HK-2 (cell line): ENCODE measurements at regions not wholly inside any gene's neighbourhood (a gene's known extent, or its start where the extent isn't known, plus 50 kb on each side); places are given as distances from the start of the nearest gene placed in this dataset.

ENCODE experiments used
- DNase-seq: peaks from one replicate; pipeline ENCODE4 v3.0.0-alpha.2; 2018; ENCODE audit not compliant: unreplicated experiment

DNA sequence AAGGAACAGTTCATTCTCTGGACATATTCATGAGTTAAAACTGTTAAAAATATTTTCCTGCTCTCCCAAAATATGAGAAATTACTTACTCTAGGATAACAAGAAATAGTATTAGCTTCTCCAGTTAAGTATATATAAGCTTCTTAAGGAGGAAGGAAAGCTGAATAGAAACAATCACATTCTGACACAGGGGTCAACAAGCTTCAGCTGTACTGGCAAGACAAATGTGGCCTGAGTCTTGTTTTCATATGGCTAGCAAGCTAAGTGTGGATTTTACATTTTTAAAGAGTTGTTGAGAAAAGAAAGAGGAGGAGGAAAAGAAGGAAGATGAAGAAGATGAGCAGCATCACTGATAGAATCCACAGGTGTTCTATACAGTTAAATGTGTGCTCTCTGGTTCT is 313.8 kb downstream of the ZPLD1 start:
- DNase-seq: no peak

DNA sequence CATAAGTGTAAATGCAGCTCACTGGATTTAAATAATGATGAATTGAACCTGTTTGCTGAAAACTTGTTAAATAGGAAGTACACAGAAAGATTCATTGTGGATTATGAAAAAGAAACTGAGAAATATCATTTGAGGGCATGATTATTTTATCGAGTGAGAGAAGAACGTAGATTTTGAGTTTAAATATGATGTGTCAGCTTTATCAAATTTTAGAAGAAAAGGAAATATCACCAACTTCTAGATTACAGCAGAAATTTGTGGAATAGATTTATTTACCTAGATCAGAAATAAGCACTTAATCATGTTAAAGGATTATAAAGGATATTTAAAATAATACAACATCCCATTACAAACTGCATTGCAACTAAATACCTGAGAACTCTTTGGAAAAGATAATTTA is 315.5 kb downstream of the ZPLD1 start:
- no peak for DNase-seq

DNA sequence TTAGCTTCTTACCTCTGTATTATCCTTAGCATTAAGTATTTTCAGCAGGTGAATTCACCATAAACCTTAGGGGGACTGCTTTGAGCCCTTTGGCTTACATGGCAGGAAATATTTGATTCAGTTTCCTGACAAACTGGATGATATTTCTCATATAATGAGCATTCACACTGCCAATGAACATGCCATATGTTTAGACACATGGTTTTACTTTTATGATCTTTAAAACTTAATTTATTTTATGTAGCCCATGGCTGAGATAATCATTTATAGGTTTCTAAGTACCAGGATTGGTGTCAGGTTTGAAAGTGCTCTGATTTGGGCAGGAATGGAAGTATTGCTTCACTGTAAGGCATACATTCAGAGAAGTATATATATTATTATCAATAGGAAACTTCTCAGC is 319.1 kb downstream of the ZPLD1 start:
- DNase-seq: no peak

DNA sequence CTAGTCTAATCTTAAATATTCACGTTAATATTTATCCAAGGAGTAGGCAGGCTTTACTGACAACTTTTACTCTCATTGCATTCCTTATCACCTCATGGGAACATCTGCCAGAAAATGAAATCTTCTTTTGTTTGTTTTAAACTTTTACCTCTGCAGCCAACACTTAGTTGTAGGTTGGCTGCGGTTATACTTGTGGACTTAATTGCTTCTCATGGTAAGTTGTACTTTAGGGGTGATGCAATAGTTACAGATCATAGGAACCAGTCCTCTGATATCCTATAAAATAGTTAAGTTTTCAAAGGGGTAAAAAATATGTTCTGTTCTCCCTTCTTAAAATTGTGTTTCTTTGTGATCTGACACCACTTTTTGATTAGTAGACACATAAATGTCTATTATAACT is 321.9 kb downstream of the ZPLD1 start:
- no peak for DNase-seq

DNA sequence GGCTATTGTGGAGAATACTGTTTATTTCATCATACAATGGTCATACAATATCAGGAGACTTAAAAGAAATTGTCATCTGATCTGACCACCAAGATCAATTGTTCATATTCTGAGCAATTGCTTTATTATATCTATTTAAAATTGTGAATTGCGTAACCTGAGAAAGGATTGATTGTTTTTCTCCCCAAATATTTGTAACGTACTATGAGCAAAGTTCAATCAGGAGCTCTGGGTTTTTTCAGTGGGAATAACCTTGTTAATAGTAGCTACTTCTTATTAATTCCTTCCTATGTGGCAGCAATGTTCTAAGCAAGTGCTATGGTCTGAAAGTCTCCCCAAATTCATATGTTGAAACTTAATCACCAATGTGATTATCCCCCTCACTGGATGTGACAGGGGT is 323.1 kb downstream of the ZPLD1 start:
- no peak for DNase-seq

DNA sequence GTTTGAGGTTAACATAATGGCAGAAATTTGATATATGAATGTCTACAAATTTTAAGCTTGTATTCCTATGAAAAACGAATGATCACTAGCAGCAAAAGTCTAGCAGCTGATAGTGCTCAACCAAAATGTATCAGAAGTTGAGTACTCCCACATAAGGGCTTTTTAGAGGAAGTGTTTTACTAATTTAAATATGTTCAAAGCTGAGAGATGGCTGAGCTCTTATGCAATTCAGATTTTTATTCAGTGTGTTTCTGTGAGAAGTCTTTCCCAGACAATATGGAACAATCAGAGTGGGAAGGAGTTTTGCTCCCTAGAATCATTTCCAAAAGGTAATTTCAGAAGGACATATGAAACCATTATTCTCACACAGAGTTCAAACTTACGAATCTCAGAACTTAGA is 327.0 kb downstream of the ZPLD1 start:
- no peak for DNase-seq

DNA sequence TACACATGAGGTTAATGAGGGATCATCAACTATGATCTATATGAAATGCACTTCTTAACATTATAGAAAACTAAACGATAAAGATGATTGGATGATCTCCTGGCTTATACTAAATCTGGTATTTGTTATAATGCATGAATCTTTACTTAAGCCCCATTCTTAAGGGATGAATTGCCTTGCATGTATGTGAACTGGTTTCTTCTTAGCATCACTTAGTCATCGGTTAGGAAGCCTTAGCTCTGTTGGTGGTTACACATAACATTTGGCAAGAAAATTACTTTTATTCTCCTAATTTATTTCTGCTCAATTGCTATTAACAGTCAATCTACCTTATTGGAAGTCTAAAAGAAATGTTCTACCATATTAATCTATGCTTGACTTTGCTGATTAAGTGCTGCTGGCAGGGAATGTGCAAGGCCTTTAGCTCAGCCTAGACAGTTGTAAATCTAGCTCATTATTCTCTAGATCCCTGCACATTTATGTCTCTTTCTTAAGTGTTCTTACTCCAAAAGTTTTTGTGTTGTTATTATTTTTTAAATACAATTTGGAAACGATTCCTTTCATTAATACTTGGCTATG is 356.0 kb downstream of the ZPLD1 start:
- no peak for DNase-seq

DNA sequence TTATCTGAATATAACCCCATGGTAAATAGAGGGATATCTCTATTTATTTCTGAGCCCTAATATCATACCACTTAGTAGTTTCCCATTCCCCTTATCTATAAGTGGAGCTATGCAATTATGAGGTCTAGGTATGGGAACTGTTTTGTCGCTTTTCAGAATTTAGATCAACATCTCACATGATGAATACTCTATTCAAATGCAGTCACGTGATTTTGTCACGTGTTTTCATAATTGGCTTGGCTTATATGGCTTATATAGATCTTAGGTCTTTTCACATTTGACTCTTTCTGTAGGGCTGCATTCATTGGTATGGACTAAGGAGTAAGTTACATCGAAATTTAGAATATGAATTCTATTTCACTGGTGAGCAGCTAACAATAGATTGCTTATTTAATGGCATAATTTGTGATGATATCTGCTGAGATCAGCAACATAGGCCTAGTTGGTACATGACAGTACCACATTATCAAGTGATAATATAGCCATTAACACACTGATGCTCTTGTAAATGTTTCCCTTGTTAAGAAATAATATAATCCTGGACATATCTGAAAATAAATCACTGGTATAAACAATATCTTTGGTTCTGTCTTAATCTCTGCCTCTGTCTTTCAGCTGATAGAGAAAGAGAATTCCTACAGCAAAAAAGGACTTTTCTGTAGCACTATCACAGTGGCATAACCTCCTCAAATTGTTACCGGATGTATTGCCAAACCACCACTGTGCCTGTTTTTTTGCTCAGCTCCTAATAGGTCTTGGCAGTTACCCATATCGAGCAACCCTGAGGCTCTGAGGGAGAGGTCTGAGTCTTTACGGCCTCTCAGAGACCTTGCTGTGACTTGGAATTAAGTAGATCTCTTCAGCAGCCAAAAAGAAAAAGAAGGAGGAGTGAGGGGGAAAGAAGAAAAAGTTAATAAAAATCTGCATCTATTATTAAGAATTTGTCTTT is 357.1 kb downstream of the ZPLD1 start:
- DNase-seq: no peak

DNA sequence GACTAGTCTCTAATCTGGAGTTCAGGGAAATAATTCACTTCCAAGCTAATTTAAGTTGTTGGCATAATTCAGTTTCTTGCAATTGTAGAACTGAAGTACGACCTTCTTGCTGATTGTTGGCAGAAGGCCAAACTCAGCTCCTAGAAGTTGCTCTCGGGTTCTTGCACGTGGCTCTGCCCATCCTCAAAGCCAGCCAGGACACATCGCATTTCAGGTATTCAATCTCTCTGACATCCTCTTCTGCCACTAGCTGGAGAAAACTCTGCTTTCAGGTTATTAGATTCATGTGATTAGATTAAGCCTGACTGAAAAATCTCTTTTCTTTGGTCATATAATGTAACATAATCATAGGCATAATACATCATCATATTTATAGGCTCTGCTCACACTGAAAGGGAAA is 362.0 kb downstream of the ZPLD1 start:
- no peak for DNase-seq

DNA sequence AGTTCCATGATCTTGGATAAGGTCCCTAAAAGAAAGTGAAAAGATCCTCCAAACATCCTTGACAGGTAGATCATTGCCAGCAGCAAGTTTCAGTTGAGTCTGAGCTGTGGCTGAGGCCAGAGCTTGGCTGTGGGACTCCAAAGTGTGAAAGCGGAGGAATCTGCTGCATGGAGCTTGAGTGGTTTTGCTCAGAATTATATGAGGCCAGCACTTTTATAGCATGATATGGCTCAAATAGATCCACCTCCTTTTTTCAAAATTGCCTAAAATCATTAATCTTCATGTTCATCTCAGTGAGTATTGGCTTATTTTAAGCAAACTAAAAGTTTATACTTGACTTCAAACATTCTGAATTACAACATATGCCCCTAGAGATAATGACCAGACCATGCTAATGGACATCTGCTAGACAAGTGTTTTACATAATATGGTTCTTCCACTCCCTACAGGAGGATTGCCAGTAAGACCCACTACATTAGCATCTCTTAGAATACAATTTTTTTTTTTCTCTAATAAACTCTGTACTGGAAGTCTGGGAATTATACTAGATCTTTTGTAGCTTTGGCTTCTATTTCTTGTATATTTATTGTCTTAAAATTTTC is 368.1 kb downstream of the ZPLD1 start:
- DNase-seq: no peak

DNA sequence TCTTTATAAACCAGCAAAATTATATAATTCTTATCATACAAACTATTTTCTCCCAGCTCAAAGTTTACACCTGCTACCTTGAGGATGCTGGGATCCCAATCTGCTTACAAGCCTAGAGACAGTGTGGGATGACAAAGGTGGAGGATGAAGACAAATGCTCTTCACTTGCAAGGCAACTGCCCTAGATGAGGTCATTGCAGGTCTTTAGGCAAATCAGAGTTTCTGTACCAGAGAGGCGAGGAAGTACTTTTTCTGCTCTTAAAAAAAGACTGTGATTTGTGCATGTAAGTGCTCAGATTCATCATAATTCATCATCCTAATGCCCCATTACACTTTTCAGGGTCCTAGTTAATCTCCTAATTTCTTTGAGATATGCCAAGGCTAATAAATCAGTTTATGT is 376.1 kb downstream of the ZPLD1 start:
- DNase-seq: no peak

DNA sequence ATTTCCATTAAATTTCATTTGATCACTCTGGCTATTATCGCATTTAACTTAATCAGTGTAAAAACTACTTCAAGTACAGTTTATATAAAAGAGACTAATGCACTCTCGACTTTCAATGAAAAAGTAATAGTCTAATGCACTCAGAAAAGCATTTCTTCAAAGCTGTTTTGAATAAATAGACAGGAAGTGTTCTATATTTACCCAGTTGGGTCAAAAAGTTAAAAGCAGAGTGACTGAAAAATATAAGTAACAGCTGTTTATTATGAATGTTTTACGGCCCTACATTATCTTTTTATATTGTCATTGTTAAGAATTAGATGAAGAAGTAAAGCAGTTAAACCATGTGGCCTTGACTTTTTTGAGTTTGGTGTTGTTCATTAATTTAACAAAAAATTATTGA is 391.8 kb downstream of the ZPLD1 start:
- DNase-seq: no peak

DNA sequence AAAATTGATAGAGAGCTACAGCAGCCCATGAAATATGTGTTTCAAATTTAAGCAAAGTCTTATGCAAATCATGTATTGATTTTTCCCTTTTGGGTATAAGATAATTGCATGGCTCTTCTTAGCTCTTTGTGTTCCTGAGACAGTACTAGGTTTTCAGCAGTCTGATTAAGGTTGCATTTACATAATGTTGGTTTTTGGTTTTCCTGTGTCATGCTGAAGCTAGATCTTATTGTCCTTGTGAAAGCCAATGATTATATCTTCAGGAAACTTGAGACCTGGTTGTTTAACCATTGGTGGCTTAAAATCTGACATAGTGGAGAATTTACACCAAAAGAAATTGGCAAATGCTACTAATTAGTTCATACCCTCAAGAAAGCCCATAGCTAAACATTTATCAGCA is 392.6 kb downstream of the ZPLD1 start:
- DNase-seq: no peak

DNA sequence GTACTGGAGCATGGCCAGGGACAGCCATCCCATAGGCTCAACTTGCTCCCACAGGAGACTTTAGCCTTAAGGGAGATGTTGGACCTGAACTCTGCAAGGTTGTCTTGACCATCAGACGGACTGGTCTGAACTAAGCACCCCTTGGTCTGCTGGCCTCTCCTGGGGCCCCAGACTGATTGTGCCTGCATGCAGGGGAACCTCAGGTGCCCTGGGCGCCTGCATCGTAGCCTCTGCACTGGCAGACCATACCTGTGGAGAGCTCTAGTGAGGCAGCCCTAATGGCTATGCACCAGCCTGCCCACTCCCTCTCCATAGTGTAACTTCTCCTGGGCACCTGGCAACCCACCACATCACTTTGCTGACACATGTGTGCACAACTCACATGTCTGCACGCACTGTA is 395.6 kb downstream of the ZPLD1 start:
- DNase-seq: no peak

DNA sequence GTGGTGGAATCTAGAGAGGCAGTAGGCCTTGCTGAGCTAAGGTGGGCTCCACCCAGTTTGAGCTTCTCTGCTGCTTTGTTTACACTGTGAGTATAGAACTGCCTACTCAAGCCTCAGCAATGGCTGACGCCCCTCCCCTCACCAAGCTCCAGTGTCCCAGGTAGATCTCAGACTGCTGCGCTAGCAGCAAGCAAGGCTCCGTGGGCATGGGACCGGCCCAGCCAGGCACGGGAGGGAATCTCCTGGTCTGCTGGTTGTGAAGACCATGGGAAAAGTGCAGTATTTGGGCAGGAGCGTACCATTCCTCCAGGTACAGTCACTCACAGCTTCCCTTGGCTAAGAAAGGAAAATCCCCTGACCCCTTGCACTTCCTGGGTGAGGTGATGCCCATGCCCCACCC is 407.1 kb downstream of the ZPLD1 start:
- DNase-seq: no peak

DNA sequence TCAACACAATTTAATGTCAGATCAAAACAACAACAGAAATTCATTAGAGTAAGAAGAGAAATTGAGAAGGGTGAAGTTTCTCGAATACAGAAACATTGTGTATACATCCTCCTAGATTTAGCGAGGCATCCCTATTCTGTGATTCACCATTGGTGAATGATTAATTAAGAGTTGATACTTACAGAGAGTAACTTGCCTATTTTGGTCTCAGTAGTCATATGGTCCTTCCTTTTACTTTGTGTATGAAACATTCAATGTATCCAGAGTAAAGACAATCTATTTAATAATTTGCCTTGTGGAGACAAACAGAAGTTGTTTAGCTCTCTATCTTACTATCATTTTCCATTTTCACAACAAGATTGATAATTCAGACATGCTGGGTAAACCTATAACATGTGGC is 432.0 kb downstream of the ZPLD1 start:
- DNase-seq: no peak

DNA sequence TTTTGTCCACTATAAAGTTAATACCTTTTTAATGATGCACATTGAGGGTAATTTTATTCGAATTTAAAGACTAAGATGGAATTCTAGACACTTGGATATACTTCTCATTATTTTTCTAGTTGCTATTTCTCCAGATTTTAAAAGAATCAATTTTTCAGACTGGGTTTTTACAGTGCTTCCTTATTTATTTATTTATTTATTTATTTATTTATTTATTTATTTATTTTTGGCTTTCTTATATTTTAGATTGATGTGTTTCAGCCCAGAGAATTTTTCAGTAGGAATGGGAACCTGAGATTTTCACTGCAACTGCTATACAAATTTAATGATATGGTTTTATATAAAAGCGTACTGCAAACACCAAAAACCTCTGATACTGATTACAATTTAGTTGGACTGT is 448.7 kb downstream of the ZPLD1 start:
- DNase-seq: no peak

DNA sequence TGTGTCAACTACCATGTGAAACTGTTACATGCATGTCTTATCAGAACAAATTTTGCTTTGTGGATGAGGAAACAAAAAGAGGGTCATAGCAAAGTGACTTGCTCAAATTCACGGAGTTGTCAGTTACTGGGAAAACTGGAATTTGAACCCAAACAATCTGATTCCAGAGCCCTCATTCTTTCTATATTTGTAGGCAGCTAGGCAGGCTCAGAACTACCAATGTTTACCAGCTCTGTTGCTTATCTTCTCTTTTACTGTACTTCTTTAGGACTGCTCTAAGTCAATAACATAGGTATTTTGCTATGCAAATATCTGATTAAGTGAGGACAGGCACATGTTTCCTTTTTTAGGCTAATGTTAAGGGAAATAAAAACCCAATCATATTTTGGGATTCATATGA is 450.5 kb downstream of the ZPLD1 start:
- DNase-seq: no peak

DNA sequence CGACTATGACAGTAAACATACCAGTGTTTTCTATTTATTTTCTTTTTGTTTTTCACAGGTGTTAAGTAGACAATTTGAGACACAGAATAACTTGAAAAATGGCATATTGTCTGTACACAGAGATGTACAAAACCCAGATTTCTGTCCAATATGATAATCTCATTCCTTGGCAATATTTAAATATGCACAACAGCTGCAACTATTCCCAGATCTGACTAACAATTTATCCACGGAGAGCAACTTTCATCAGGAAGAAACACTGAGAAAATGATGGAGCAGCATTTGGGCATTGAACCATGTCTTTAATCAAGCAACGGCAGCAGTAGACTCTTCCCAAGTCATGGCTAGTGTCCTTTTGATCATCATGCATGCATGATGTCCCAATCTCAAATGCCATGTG is 452.6 kb downstream of the ZPLD1 start:
- no peak for DNase-seq

DNA sequence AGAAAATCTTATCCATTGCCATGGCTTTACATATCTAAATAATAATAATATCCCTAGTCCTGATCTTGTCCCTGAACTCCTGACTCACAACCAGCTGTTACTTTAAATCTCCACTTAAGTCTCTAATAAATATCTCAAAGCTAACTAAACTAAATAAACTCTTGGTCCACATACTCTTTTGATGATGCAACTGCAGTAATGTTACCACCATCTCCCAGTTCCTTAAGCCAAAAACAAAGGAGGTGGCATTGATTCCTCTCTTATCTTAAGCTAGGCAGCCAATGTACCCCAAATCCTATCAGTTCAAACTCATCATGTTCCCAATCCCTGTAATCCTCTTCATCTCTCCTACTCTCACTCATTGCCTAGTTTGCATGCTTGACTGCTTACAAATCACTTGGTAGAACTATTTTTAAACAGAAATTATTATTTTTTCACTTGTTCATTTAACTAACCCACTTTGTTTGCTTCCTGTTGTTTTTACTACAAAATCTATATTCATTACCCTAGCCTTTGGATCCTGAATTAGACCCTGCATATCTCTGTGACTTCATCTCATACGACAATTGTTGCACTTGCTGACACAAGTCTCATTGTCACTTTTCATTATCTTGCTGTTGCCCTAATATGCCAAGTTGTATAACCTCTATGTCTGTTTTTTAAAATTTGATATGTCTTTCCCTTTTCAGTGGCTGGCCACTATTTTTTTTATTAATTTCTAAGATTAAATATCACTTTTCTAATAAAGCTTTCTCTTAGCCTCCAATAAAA is 462.2 kb downstream of the ZPLD1 start:
- no peak for DNase-seq

DNA sequence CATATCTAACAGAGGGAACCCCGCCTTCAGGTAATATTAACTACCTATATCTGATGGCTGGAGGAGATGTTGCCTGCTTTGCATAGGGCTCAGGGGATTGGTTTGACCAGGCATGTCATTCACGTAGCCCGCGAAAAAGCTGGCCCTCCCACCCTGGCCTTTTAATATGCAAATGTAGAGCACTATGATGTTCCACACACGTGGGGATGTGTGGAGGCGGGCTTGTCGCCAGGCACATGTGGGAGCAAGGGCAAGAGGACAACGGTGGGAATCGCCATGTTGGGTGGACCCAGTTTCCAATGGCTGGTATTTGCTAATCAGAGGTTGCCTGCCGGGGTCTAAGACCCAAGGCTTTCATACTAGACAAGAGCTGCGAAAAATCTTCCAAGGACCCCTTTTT is 469.8 kb downstream of the ZPLD1 start:
- DNase-seq: no peak

DNA sequence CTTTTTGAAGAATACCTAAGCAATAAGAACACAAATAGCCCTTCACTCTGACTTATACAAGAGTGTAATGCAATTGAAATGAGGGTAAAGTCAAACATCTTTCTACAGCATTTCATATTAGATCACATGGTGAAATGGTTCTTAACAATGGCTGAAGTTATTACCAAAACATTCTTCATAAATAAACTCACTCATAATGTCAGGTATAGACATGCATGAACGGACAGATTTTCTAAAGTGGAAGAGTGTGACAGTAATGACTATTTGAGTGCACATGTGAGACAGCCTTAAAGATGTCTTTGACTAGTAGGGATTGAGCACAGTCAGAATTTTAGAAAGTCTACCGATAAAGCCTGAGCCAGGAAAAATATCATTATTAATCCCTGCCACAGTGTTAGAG is 471.0 kb downstream of the ZPLD1 start:
- DNase-seq: no peak
